Omental fat pad (tissue), 3 donors: ENCODE measurements at regions not wholly inside any gene's neighbourhood (a gene's known extent, or its start where the extent isn't known, plus 50 kb on each side); places are given as distances from the start of the nearest gene placed in this dataset.

Experiments used
- ATAC-seq: fragments of 150-250 bp; one replicate; pipeline ENCODE4 v1.9.1; 2016; ENCODE audit warnings: mild to moderate bottlenecking, moderate library complexity; ENCODE audit not compliant: low FRiP score
- DNase-seq: peaks from one replicate; pipeline ENCODE4 v3.0.0-alpha.2; 2019; ENCODE audit warnings: low spot score
- TF ChIP-seq, protein P1 (sequence below), 3 donors: fragments of 450-650 bp; IDR thresholded peaks; one replicate each; pipeline ENCODE4 v1.5.1; 2016 to 2017; ENCODE audit warnings: antibody characterized with exemption in 3 of 3, mild to moderate bottlenecking in 3 of 3, moderate library complexity in 2 of 3

DNA sequence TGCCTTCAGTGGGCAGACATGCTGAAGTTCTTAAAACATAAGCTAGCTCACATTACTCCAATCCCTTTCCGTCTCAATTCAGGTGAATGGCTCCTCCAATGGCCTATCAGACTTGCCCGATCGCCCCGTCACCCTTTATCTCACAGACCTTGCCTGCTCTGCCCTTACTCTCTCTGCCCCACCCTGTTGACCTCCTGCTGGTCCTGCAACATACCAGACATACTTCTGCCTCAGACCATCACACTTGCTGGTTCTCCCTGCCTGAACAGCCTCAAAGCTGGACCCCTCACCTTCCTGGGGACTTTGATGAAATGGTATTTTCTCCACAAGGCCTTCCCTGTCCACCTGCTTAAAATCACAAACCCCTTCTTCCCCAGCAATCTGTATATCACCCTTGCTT lies 340.1 kb upstream of the NR3C2 start:
- DNase-seq: no peak
- no peak for ATAC-seq
- TF ChIP-seq, protein P1, sequence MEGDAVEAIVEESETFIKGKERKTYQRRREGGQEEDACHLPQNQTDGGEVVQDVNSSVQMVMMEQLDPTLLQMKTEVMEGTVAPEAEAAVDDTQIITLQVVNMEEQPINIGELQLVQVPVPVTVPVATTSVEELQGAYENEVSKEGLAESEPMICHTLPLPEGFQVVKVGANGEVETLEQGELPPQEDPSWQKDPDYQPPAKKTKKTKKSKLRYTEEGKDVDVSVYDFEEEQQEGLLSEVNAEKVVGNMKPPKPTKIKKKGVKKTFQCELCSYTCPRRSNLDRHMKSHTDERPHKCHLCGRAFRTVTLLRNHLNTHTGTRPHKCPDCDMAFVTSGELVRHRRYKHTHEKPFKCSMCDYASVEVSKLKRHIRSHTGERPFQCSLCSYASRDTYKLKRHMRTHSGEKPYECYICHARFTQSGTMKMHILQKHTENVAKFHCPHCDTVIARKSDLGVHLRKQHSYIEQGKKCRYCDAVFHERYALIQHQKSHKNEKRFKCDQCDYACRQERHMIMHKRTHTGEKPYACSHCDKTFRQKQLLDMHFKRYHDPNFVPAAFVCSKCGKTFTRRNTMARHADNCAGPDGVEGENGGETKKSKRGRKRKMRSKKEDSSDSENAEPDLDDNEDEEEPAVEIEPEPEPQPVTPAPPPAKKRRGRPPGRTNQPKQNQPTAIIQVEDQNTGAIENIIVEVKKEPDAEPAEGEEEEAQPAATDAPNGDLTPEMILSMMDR (IDR thresholded peaks at IDR 0.05): no peak

DNA sequence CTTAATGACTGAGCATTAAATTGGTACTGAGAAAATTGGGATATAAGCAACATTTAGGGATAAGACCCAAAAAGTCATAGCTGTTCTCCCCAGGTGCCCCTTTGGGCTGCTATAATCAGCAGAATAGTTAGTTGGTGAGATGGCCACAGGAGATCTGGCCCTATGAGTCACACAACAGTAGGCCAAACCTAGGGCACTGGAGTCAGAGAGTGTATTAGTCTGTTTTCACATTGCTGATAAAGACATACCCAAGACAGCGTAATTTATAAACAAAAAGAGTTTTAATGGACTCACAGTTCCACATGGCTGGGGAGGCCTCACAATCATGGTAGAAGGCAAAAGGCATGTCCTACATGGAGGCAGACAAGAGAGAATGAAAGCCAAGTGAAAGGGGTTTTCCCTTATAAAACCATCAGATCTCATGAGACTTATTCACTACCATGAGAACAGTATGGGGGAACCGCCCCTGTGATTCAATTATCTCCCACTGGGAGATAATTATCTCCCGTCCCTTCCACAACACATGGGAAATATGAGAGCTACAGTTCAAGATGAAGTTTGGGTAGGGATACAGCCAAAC lies 338.3 kb upstream of the NR3C2 start:
- DNase-seq: no peak
- TF ChIP-seq, protein P1 (IDR thresholded peaks at IDR 0.05): no peak
- ATAC-seq: no peak

DNA sequence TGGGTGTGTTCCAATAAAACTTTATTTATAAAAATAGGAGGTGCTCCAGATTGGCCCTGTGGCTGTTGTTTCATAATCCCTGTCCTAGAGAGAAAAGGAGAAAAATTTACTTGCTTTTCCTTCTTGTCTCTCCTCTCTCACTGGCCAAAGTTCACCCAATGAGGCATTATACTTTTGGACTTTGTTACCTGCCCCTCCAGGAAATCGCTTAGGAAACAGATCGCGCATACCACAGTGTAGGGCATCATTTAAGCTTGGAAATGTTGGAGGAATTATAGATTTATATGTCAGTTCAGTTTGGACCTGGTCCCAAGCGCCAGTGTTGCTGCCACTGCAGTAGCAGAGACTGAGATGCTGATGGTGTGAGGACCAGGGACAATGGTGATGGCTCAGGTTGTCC lies 337.6 kb upstream of the NR3C2 start:
- TF ChIP-seq, protein P1 (IDR thresholded peaks at IDR 0.05): no peak
- ATAC-seq (no peak), DNase-seq (no peak)

DNA sequence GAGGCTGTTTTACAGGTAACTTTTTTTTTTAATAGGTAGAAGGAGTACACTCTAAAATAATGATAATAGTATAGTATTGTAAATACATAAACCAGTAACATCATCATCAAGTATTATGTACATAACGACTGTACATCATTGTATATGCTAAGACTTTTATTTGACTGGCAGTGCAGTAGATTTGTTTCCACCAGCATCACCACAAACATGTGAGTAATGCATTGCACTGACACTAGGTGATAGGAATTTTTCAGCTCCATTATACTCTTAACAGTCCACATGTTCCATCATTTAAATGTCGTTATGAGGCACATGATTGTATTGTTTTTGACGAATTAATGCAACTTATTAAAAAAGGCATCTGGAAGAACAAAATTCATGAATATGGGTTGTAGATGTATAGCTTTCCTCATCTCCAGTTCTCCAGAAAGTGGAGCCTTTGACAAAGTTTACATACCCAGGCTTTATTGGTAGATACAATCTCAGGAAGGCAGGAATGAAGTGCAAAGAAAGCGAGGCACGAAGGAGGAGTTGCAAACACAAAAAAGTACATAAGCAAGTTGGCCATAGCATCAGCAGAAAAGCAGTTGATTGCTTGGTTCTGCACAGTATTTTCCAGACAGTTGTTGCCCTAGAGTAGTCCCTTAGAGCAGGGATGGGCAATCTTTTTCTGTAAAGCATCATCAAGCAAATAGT lies 336.9 kb upstream of the NR3C2 start:
- DNase-seq (no peak), ATAC-seq (no peak)
- TF ChIP-seq, protein P1 (IDR thresholded peaks at IDR 0.05): no peak

DNA sequence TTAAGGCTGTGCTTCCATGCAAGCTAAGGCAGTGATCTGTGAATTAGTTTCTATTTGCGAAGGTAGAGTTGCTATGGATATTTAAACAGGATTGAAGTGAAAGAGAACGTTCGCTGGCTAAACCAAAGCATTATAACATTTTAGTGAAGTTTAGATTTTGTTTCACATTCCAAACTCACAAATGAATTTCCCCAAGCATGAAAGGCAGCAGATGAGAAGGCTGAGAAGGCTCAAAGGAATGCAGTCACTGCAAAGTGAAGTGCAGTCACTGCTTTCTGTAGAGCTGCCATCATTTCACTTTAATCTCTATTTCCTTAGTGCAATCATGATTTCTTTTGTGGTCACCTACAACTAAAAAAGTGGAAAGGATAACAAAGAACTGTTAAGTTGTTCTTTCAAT lies 334.7 kb upstream of the NR3C2 start:
- TF ChIP-seq, protein P1 (IDR thresholded peaks at IDR 0.05): no peak

DNA sequence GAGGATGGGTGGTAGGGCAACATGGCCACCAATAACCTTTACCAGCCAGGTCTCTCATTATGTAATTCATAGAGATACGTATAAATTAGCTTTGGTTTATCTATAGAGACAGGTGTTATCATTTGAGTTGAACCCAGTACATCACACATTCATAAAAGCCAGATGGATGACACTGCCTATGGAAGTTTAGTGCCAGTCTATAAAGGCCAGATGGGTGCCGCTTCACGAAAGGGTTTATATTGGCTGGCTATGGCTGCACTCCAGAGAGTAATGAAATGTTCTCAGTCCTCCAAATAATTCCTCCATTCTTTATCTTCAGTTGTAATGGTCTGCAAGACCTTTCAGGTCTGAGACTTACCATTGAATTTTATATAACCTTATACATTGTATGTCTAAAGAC lies 331.9 kb upstream of the NR3C2 start:
- TF ChIP-seq, protein P1 (IDR thresholded peaks at IDR 0.05): no peak
- DNase-seq (no peak), ATAC-seq (no peak)

More for the DNA sequence above, 334.7 kb upstream of the NR3C2 start:
- DNase-seq (no peak), ATAC-seq (no peak)

DNA sequence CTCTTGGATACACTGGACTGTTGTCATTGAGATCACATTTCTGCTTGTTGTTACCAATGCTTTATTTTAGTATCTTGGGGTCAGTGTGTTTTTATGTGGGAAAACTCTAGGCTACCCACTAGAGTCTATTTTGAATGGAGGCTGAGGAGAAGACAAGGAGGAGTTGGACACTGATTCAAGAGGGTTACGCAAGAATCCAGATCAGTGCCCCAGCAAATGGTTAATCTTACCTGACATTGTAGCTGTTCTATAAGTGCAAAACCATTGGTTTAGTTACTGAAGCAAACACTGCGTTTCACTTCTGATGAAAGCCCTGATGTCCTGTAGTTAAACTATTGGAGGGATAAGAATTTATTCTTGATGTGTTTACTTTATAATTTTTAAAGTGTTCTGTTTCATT lies 331.1 kb upstream of the NR3C2 start:
- no peak for DNase-seq
- TF ChIP-seq, protein P1 (IDR thresholded peaks at IDR 0.05): no peak
- no peak for ATAC-seq
